K562 (cell line): ENCODE measurements at regions not wholly inside any gene's neighbourhood (a gene's known extent, or its start where the extent isn't known, plus 50 kb on each side); places are given as distances from the start of the nearest gene placed in this dataset.

Source experiments
- ATAC-seq: fragments of 200-7000 bp; cut with Tn5 transposase; 3 replicates; pipeline ENCODE4 v1.9.1; 2020; ENCODE audit warnings: moderate library complexity
- BruUV-seq: library from RNA; stranded (reverse); fragments of 400-500 nt; replicated peaks from 2 replicates; lab custom pipeline; 2021; lab: Mats Ljungman, UMichigan
- CTCF ChIA-PET: fragments of 300-600 bp; formaldehyde crosslinking; extraction: SDS; loops from one replicate; lab custom pipeline; 2021; ENCODE audit warnings: low intra/inter-chr PET ratio; lab: Yijun Ruan, JAX
- POLR2A ChIA-PET: fragments of 300-600, 350-650 bp; sonication (Branson Sonifier 250); formaldehyde crosslinking; extraction: SDS; loops from one replicate; lab custom pipeline; 2021; ENCODE audit warnings: antibody characterized with exemption, inconsistent platforms; lab: Yijun Ruan, JAX
- DNase-seq, 4 experiments: peaks; one replicate each; pipeline versions ENCODE4 v3.0.0 to v3.0.0-alpha.2; 2011 to 2018; ENCODE audit warnings: low spot score in 3 of 4, mixed read lengths in 3 of 4; ENCODE audit errors: extremely low read depth in 1 of 4
- FAIRE-seq: peaks from 2 replicates; lab custom pipeline; 2011; peaks lifted over from hg19 to GRCh38; lab: Jason Lieb, UNC
- H2AFZ ChIP-seq: 2 replicates; pipeline ENCODE4 v1.6.0; 2011; ENCODE audit warnings: low read depth, low read length, control low read depth, inconsistent platforms
- H3K27ac ChIP-seq: fragments of 200-600 bp; 3 replicates; pipeline ENCODE4 v1.8.0; 2011; ENCODE audit warnings: low read depth, mild to moderate bottlenecking, control low read depth, inconsistent platforms, low read length, moderate library complexity, mixed read lengths; ENCODE audit errors: extremely low read depth
- H3K27me3 ChIP-seq, 2 experiments: fragments of 300-600 bp in 1 of 2; 2 replicates in 1 of 2; 3 replicates in 1 of 2; pipeline versions ENCODE4 v1.6.0 to v1.8.0; 2011; ENCODE audit warnings: inconsistent platforms in 2 of 2, low read length in 2 of 2, mild to moderate bottlenecking in 1 of 2, mixed read lengths in 1 of 2, moderate library complexity in 1 of 2; ENCODE audit not compliant: control insufficient read depth in 2 of 2, insufficient read depth in 2 of 2
- H3K36me3 ChIP-seq: fragments of 300-600 bp; 3 replicates; pipeline ENCODE4 v1.8.0; 2011; ENCODE audit warnings: mild to moderate bottlenecking, low read length, inconsistent platforms; ENCODE audit not compliant: control insufficient read depth, insufficient read depth
- H3K4me1 ChIP-seq, 2 experiments: fragments of 200-600 bp in 1 of 2; replicated peaks in 1 of 2; 2 replicates in 1 of 2; 3 replicates in 1 of 2; pipeline versions ENCODE4 v1.5.1 to v1.8.0; 2011; ENCODE audit warnings: inconsistent platforms in 2 of 2, low read length in 2 of 2, mild to moderate bottlenecking in 1 of 2, mixed read lengths in 1 of 2, moderate library complexity in 1 of 2; ENCODE audit not compliant: control insufficient read depth in 2 of 2, insufficient read depth in 2 of 2
- H3K4me2 ChIP-seq: 2 replicates; pipeline ENCODE4 v1.6.1; 2011; ENCODE audit warnings: low read length, control low read depth, inconsistent platforms, mixed read lengths; ENCODE audit not compliant: insufficient read depth
- H3K4me3 ChIP-seq: fragments of 200-600 bp; sonication (generic), shearing (Covaris generic); 2 replicates; pipeline ENCODE4 v1.5.1; 2016; ENCODE audit warnings: control low read depth, inconsistent platforms
- H3K79me2 ChIP-seq: fragments of 200-600 bp; 3 replicates; pipeline ENCODE4 v1.8.0; 2011; ENCODE audit warnings: low read length, inconsistent platforms; ENCODE audit not compliant: control insufficient read depth, insufficient read depth
- H3K9ac ChIP-seq, 2 experiments: 2 replicates each; pipeline versions ENCODE4 v1.6.0 to v1.6.1; 2011; ENCODE audit warnings: low read depth in 2 of 2, low read length in 2 of 2, control low read depth in 1 of 2, inconsistent platforms in 1 of 2, mild to moderate bottlenecking in 1 of 2, mixed read lengths in 1 of 2; ENCODE audit not compliant: insufficient read depth in 1 of 2
- H3K9me1 ChIP-seq: one replicate; pipeline ENCODE4 v1.6.0; 2011; ENCODE audit warnings: inconsistent platforms, mild to moderate bottlenecking, low read length, moderate library complexity; ENCODE audit not compliant: control insufficient read depth, insufficient read depth
- H3K9me3 ChIP-seq: replicated peaks from 2 replicates; pipeline ENCODE4 v1.5.1; 2011; ENCODE audit warnings: low read depth, low read length, inconsistent platforms; ENCODE audit not compliant: control insufficient read depth, insufficient read depth
- H4K20me1 ChIP-seq: replicated peaks from 2 replicates; pipeline ENCODE4 v1.6.1; 2011; ENCODE audit warnings: low read length, inconsistent platforms, mixed read lengths; ENCODE audit not compliant: control insufficient read depth, insufficient read depth
- CCNT2 ChIP-seq: IDR thresholded peaks from 2 replicates; pipeline ENCODE4 v1.6.1; 2011; ENCODE audit warnings: borderline replicate concordance, low read depth, mild to moderate bottlenecking, moderate library complexity, mixed read lengths, low read length; ENCODE audit not compliant: insufficient read length; ENCODE audit errors: extremely low read depth
- EHMT2 ChIP-seq: fragments of 450-650 bp; IDR thresholded peaks from 2 replicates; pipeline ENCODE4 v1.6.1; 2018; ENCODE audit warnings: antibody characterized with exemption
- FOXJ2 ChIP-seq: fragments of 200-800 bp; sonication (Bioruptor generic); IDR thresholded peaks from 2 replicates; pipeline ENCODE4 v1.6.1; 2016; ENCODE audit warnings: missing genetic modification characterization, missing compliant biosample characterization
- MBD2 ChIP-seq: sonication (generic); IDR thresholded peaks from 2 replicates; pipeline ENCODE4 v1.6.1; 2016; ENCODE audit warnings: low read depth, borderline replicate concordance
- REST ChIP-seq, 2 experiments: fragments of 450-650 bp; formaldehyde crosslinking in 1 of 2; IDR thresholded peaks; 2 replicates each; pipeline versions ENCODE4 v1.4.0 to v1.6.1; 2014 to 2020; ENCODE audit warnings: mild to moderate bottlenecking in 2 of 2, borderline replicate concordance in 1 of 2, low read depth in 1 of 2
- ZBTB7A ChIP-seq: IDR thresholded peaks from 2 replicates; pipeline ENCODE4 v1.6.1; 2011; ENCODE audit warnings: low read depth, mild to moderate bottlenecking, low read length, moderate library complexity, borderline replicate concordance; ENCODE audit not compliant: control insufficient read depth
- ZMIZ1 ChIP-seq, 2 experiments: fragments of 150-350 bp in 1 of 2; IDR thresholded peaks; 2 replicates each; pipeline ENCODE4 v1.6.1; 2012 to 2016; ENCODE audit warnings: low read depth in 2 of 2, low read length in 2 of 2, mild to moderate bottlenecking in 1 of 2, moderate library complexity in 1 of 2
- WGBS: fragments of 100-300 bp; shearing (Covaris generic); methylation state at CpG from one replicate; pipeline ENCODE4 v1.1.6; 2016; ENCODE audit warnings: low coverage, mixed read lengths; ENCODE audit not compliant: insufficient coverage; ENCODE audit errors: missing lambda C conversion rate; 5-methylcytosine and 5-hydroxymethylcytosine counted together
- in situ Hi-C: fragments of 300-500 bp; cut with MboI; formaldehyde crosslinking; loops from 4 replicates; pipeline ENCODE4 v1.15.0; 2018; ENCODE audit warnings: inconsistent platforms, mixed read lengths
- intact Hi-C: fragments of 100-400 bp; cut with micrococcal nuclease; formaldehyde crosslinking; loops from 2 replicates; pipeline ENCODE4 v1.14.2; 2022

- H3K27me3 ChIP-seq = peaks cover 3 to 4% of the 10 kb centered on the region in 2 experiments; a peak in 3 of 5 replicates
- H3K36me3 ChIP-seq = no peaks in the 10 kb centered on the region
- no peak overlapping the region for H3K27ac ChIP-seq
- intact Hi-C loops = no loop called here
- in situ Hi-C loops = no loop called here
- ChIA-PET POLR2A (interaction anchor here (0.6 to 1.2 kb wide), 3 partner anchors 22 to 296 kb away, joined by 3 read pairs; no protein-coding TSS in a partner anchor), CTCF (no interaction called here)
- no peak overlapping the region for H2AFZ ChIP-seq
- no peaks in the 10 kb centered on the region for H4K20me1 ChIP-seq
- 7% methylated on average over 4 of the region's 4 CpGs for WGBS
- H3K4me1 ChIP-seq = no peaks in the 10 kb centered on the region
- H3K4me3 ChIP-seq = no peak overlapping the region
- DNase-seq (no peak), ATAC-seq (no peak), FAIRE-seq (no peak)
- no peak overlapping the region for H3K9ac ChIP-seq
- H3K4me2 ChIP-seq = no peak overlapping the region
- no peaks in the 10 kb centered on the region for H3K79me2 ChIP-seq
- no TSS peak for BruUV-seq
- no peaks in the 10 kb centered on the region for H3K9me3 ChIP-seq
- H3K9me1 ChIP-seq = no peaks in the 10 kb centered on the region
- TF ChIP-seq ZBTB7A = no peak
- peak; percentile 78 for TF ChIP-seq EHMT2
- TF ChIP-seq FOXJ2 (tag) = no peak
- TF ChIP-seq REST (IDR thresholded peaks at IDR 0.05; ENCODE audit: borderline replicate concordance) = peak; percentile 91
- TF ChIP-seq REST (CRISPR knock-in tag; IDR thresholded peaks at IDR 0.05; ENCODE audit: low read depth) = no peak
- no peak for TF ChIP-seq CCNT2
- no peak for TF ChIP-seq MBD2
- TF ChIP-seq ZMIZ1 (IDR thresholded peaks at IDR 0.05; ENCODE audit: low read depth in 2 of 2, low read length in 2 of 2) = no peak
Observed at GRCh38 chr1:243903895-243904294, 53.9 kb upstream of the AKT3 start.
